ENCODE measurements at regions not wholly inside any gene's neighbourhood (a gene's known extent, or its start where the extent isn't known, plus 50 kb on each side); places are given as distances from the start of the nearest gene placed in this dataset.

DNA sequence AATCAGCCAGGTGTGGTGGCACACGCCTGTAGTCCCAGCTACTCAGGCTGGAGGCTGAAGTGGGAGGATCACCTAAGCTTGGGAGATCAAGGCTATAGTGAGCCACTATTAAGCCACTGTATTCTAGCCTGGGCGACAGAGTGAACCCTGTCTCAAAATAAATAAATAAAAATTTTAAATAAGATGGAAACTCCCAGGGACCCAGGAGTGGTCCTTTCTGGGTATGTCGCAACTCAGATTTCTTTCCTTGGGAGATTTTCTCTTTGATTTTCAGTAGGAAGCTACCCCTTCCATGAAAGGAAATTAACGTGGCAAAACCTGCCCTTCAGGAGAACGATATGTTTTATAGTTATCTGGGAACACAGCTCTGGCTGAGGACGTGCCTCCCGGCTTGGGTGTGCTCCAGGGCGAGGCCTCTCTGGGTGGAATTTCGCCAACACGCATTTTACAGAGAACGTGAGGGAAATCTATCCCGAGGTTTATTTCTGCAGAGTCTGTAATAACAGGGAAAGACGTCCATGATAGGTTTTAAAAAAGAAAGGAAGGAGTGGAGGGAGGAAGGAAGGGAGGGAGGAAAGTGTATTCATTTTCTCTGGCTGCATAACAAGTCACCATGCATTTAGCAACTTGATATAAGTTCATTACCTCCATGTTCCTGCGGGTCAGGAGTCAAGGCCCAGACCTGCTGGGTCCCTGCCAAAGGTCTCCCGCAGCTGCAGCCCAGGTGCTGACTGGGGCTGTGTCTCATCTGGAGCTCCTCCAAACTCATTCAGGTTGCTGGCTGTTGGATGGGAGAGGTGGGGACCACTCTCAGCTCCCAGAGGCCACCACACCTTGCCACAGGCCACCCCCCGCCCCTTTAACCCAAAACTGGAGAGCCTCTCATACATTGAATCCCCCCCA, 80.6 kb upstream of the GSC start:
- TF ChIP-seq, protein P1, sequence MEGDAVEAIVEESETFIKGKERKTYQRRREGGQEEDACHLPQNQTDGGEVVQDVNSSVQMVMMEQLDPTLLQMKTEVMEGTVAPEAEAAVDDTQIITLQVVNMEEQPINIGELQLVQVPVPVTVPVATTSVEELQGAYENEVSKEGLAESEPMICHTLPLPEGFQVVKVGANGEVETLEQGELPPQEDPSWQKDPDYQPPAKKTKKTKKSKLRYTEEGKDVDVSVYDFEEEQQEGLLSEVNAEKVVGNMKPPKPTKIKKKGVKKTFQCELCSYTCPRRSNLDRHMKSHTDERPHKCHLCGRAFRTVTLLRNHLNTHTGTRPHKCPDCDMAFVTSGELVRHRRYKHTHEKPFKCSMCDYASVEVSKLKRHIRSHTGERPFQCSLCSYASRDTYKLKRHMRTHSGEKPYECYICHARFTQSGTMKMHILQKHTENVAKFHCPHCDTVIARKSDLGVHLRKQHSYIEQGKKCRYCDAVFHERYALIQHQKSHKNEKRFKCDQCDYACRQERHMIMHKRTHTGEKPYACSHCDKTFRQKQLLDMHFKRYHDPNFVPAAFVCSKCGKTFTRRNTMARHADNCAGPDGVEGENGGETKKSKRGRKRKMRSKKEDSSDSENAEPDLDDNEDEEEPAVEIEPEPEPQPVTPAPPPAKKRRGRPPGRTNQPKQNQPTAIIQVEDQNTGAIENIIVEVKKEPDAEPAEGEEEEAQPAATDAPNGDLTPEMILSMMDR (IDR thresholded peaks at IDR 0.05; ENCODE audit: insufficient read depth, missing control alignments), result no peak
- DNase-seq (ENCODE audit: insufficient read length, low spot score), result no peak
- no peak for FAIRE-seq

DNA sequence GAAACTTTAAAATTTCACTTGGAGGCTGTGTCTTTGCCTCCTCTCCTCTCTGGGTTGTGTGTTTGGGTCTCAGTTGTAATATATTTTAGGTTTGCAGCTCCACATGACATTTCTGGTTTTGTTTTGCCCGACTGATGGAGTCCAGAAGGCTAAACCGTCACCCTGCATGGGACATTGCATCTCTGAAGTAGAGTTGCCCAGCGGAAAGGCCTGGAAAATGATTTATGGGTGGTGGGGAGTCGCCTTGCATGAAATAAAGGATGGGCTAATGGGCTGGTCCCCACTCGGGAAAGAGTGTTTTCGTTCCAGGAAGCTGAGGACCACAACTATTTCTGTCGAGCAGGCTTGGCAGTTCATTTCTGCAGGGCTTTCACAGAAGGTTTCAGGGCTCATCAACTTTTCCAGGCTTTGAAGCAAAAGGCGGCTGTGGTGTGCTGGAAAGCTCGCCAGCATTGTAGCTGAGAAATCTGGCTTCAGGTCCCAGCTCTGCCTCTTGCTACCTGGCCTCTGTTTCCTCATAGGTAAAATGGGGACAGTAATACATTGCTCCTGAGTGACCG, 74.8 kb upstream of the GSC start:
- TF ChIP-seq, protein P1 (IDR thresholded peaks at IDR 0.05; ENCODE audit: insufficient read depth, missing control alignments), result no peak
- DNase-seq (ENCODE audit: insufficient read length, low spot score) (no peak), FAIRE-seq (no peak)

GRCh38 chr14:94840467-94840866, 70.6 kb upstream of the GSC start:
- FAIRE-seq (no peak), DNase-seq (ENCODE audit: insufficient read length, low spot score) (no peak)
- TF ChIP-seq, protein P1 (IDR thresholded peaks at IDR 0.05; ENCODE audit: insufficient read depth, missing control alignments), result no peak

DNA sequence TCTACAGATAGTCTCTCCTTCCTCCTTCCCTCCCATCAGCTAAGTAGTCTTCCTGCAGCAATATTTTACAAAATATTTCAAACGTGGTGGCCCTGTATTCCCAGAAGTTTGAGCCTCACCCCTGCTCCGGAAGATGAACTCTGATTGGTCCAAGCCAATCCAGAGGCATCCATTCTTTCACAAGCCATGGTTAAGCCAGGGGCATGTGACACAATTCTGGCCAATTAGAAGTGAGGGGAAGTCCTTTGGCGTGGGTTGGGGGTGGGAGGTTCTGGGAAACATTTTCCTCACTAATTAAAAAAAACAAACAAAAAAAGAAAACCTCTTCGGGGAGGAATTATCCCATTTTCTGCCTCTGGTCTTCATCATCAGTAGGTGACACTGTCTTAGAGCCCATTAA, 69.4 kb upstream of the GSC start:
- TF ChIP-seq, protein P1 (IDR thresholded peaks at IDR 0.05; ENCODE audit: insufficient read depth, missing control alignments), result no peak
- DNase-seq (ENCODE audit: insufficient read length, low spot score) (no peak), FAIRE-seq (no peak)

GRCh38 chr14:94836849-94837248, 66.9 kb upstream of the GSC start:
- no peak for FAIRE-seq
- DNase-seq (ENCODE audit: insufficient read length, low spot score), result no peak
- TF ChIP-seq, protein P1 (IDR thresholded peaks at IDR 0.05; ENCODE audit: insufficient read depth, missing control alignments), result no peak

DNA sequence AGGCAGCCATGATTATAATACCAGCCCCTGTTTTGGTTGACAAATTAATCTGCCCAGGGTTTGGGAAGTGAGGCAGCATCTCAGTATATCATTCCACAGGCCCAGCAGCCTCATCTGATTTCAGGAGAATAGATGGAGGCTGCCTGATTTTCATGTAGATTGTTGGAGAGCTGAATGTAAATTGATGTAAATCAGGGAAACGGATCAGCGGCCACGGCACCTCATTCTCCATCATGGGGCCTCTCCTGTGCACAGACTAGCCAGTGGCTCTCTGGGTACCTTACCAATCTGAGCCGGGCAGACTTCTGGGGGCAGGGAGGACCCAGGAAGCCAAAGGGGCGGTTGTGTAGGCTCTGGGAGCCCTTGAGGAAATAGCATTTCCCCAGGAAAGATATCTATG, 63.7 kb upstream of the GSC start:
- no peak for FAIRE-seq
- no peak for DNase-seq (ENCODE audit: insufficient read length, low spot score)
- TF ChIP-seq, protein P1 (IDR thresholded peaks at IDR 0.05; ENCODE audit: insufficient read depth, missing control alignments), result no peak

DNA sequence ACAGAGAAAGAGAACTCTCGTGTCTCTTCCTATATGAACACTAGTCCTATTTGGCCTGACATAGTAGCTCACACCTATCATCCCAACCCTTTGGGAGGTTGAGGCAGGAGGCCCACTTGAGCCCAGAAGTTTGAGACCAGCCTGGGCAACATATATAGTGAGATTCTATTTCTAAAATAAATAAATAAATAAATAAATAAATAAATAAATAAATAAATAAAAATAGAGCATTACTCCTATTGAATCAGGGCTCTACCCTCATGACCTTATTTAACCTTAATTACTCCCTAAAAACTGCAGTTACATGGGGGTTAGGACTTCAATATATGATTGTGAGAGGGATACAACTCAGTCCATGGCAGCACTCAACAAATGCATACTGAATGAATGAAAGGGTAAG, 61.2 kb upstream of the GSC start:
- TF ChIP-seq, protein P1 (IDR thresholded peaks at IDR 0.05; ENCODE audit: insufficient read depth, missing control alignments), result no peak
- no peak for DNase-seq (ENCODE audit: insufficient read length, low spot score)
- no peak for FAIRE-seq

Data from D721Med (cell line).